Panc1 (cell line): ENCODE measurements at regions not wholly inside any gene's neighbourhood (a gene's known extent, or its start where the extent isn't known, plus 50 kb on each side); places are given as distances from the start of the nearest gene placed in this dataset.

ENCODE experiments used
- CTCF ChIP-seq: fragments of 450-650 bp; IDR thresholded peaks from 2 replicates; pipeline ENCODE4 v1.5.1; 2017; ENCODE audit warnings: mild to moderate bottlenecking
- POLR2AphosphoS5 ChIP-seq: IDR thresholded peaks from 2 replicates; pipeline ENCODE4 v1.6.1; 2012; ENCODE audit warnings: mild to moderate bottlenecking, low read depth, low read length, moderate library complexity

- TF ChIP-seq CTCF (no peak), POLR2AphosphoS5 (no peak)
These were observed 101.3 kb downstream of the DISP1 start for GRCh38 chr1:222916100-222916499.
